Prostate gland (tissue), 2 donors: ENCODE measurements at regions not wholly inside any gene's neighbourhood (a gene's known extent, or its start where the extent isn't known, plus 50 kb on each side); places are given as distances from the start of the nearest gene placed in this dataset.

ENCODE experiments used
- DNase-seq: peaks from one replicate; pipeline ENCODE4 v3.0.0-alpha.2; 2019; ENCODE audit warnings: low spot score
- H3K27ac ChIP-seq, 2 donors: fragments of 200-600 bp; sonication (generic); 2 replicates each; pipeline ENCODE4 v1.5.1; 2017 to 2019
- H3K27me3 ChIP-seq: fragments of 200-600 bp; sonication (generic); replicated peaks from 2 replicates; pipeline ENCODE4 v1.5.1; 2019; ENCODE audit not compliant: insufficient read depth
- H3K36me3 ChIP-seq, 2 donors: fragments of 200-600 bp; sonication (generic); 1 replicate in 1 of 2; 2 replicates in 1 of 2; pipeline versions ENCODE4 v1.5.1 to v1.8.1; 2017 to 2019
- H3K4me1 ChIP-seq: fragments of 200-600 bp; sonication (generic); replicated peaks from 2 replicates; pipeline ENCODE4 v1.5.1; 2019
- H3K4me3 ChIP-seq, 2 donors: fragments of 200-600 bp; sonication (generic); 2 replicates each; pipeline ENCODE4 v1.5.1; 2017 to 2019
- H3K9me3 ChIP-seq: fragments of 200-600 bp; sonication (generic); 2 replicates; pipeline ENCODE4 v1.5.1; 2017
- CTCF ChIP-seq, 4 experiments: fragments of 200-600 bp in 2 of 4; fragments of 450-650 bp in 2 of 4; sonication (generic) in 2 of 4; IDR thresholded peaks; 1 replicate in 3 of 4; 2 replicates in 1 of 4; pipeline ENCODE4 v1.5.1; 2016 to 2019; ENCODE audit warnings: antibody characterized with exemption in 4 of 4, mild to moderate bottlenecking in 2 of 4, moderate library complexity in 2 of 4
- POLR2A ChIP-seq: fragments of 450-650 bp; IDR thresholded peaks from one replicate; pipeline ENCODE4 v1.6.1; 2016; ENCODE audit warnings: antibody characterized with exemption, mild to moderate bottlenecking
- POLR2AphosphoS5 ChIP-seq: sonication (generic); formaldehyde crosslinking; IDR thresholded peaks from one replicate; pipeline ENCODE4 v1.6.1; 2017; ENCODE audit warnings: antibody characterized with exemption
- WGBS: methylation state at CpG from one replicate; pipeline ENCODE4 v1.1.5; 2018; 5-methylcytosine and 5-hydroxymethylcytosine counted together
- intact Hi-C: fragments of 100-400 bp; cut with DNase I; formaldehyde crosslinking; loops from one replicate; pipeline ENCODE4 v1.14.2; 2022

- WGBS: 94% methylated on average over 22 of the region's 23 CpGs
- no peaks in the 10 kb centered on the region for H3K9me3 ChIP-seq
- H3K4me1 ChIP-seq: no peaks in the 10 kb centered on the region
- TF ChIP-seq POLR2AphosphoS5: no peak
- TF ChIP-seq POLR2A: no peak
- no peak for TF ChIP-seq CTCF (IDR thresholded peaks at IDR 0.05)
- no peak overlapping the region for H3K4me3 ChIP-seq
- no peaks in the 10 kb centered on the region for H3K36me3 ChIP-seq
- intact Hi-C loops: no loop called here
- no peak overlapping the region for H3K27ac ChIP-seq
- no peaks in the 10 kb centered on the region for H3K27me3 ChIP-seq
- DNase-seq: no peak
Measured at GRCh38 chr2:145960479-145961163, 1440.7 kb upstream of the ZEB2 start.

- intact Hi-C loops: no loop called here
- Histone ChIP-seq H3K4me1 (no peaks in the 10 kb centered on the region), H3K36me3 (no peaks in the 10 kb centered on the region), H3K27me3 (no peaks in the 10 kb centered on the region), H3K4me3 (no peak overlapping the region), H3K27ac (no peak overlapping the region), H3K9me3 (no peaks in the 10 kb centered on the region)
- TF ChIP-seq POLR2A: no peak
- TF ChIP-seq POLR2AphosphoS5: no peak
- TF ChIP-seq CTCF (IDR thresholded peaks at IDR 0.05): no peak
- DNase-seq: no peak
- 93% methylated on average over 4 of the region's 4 CpGs for WGBS
Measured at GRCh38 chr2:145958611-145959010, 1438.7 kb upstream of the ZEB2 start.

- Histone ChIP-seq H3K27me3 (no peaks in the 10 kb centered on the region), H3K27ac (no peak overlapping the region), H3K4me3 (no peak overlapping the region), H3K4me1 (no peaks in the 10 kb centered on the region), H3K9me3 (no peaks in the 10 kb centered on the region), H3K36me3 (no peaks in the 10 kb centered on the region)
- TF ChIP-seq CTCF (IDR thresholded peaks at IDR 0.05) (no peak), POLR2AphosphoS5 (no peak), POLR2A (no peak)
- intact Hi-C loops: no loop called here
- DNase-seq: no peak
- WGBS: 0% methylated on average over 1 of the region's 1 CpG
Measured at GRCh38 chr2:145957929-145958328, 1438.0 kb upstream of the ZEB2 start.

- no peaks in the 10 kb centered on the region for H3K36me3 ChIP-seq
- no peaks in the 10 kb centered on the region for H3K4me1 ChIP-seq
- 16% methylated on average over 1 of the region's 1 CpG for WGBS
- no peaks in the 10 kb centered on the region for H3K9me3 ChIP-seq
- no peak overlapping the region for H3K27ac ChIP-seq
- DNase-seq: no peak
- TF ChIP-seq POLR2AphosphoS5 (no peak), CTCF (IDR thresholded peaks at IDR 0.05) (no peak), POLR2A (no peak)
- H3K27me3 ChIP-seq: no peaks in the 10 kb centered on the region
- H3K4me3 ChIP-seq: no peak overlapping the region
- intact Hi-C loops: no loop called here
Measured at GRCh38 chr2:145939949-145940348, 1420.0 kb upstream of the ZEB2 start.

- TF ChIP-seq CTCF (IDR thresholded peaks at IDR 0.05): no peak
- no peak for TF ChIP-seq POLR2A
- Histone ChIP-seq H3K36me3 (no peaks in the 10 kb centered on the region), H3K4me3 (no peak overlapping the region), H3K27ac (no peak overlapping the region), H3K4me1 (no peaks in the 10 kb centered on the region), H3K9me3 (no peaks in the 10 kb centered on the region), H3K27me3 (no peaks in the 10 kb centered on the region)
- WGBS: 89% methylated on average over 4 of the region's 4 CpGs
- intact Hi-C loops: no loop called here
- no peak for DNase-seq
Measured at GRCh38 chr2:145935016-145935415, 1415.1 kb upstream of the ZEB2 start.
